WTC11 (cell line): ENCODE measurements at regions not wholly inside any gene's neighbourhood (a gene's known extent, or its start where the extent isn't known, plus 50 kb on each side); places are given as distances from the start of the nearest gene placed in this dataset.

Experiments used
- ATAC-seq: fragments of 200-7000 bp; cut with Tn5 transposase; 2 replicates; pipeline ENCODE4 v1.10.0; 2021; ENCODE audit warnings: mild to moderate bottlenecking, moderate library complexity
- CTCF ChIA-PET: fragments of 300-600 bp; sonication (Branson Sonifier 250); formaldehyde crosslinking; loops from one replicate; lab custom pipeline; 2021; ENCODE audit warnings: antibody characterized with exemption; lab: Charles Lee
- POLR2A ChIA-PET: fragments of 350-600 bp; sonication (Branson Sonifier 250); formaldehyde crosslinking; loops from one replicate; lab custom pipeline; 2021; ENCODE audit warnings: antibody characterized with exemption; lab: Charles Lee
- DNase-seq: peaks from one replicate; pipeline ENCODE4 v3.0.0; 2021; ENCODE audit warnings: low spot score
- H3K27ac Mint-ChIP-seq: 2 replicates; pipeline ENCODE4 v1.8.0; 2021; ENCODE audit warnings: mixed read lengths
- H3K27me3 Mint-ChIP-seq: 2 replicates; pipeline ENCODE4 v1.8.0; 2021; ENCODE audit warnings: low read depth, mild to moderate bottlenecking, moderate library complexity, mixed read lengths
- H3K36me3 Mint-ChIP-seq: 2 replicates; pipeline ENCODE4 v1.8.0; 2021; ENCODE audit warnings: mixed read lengths
- H3K4me1 Mint-ChIP-seq: 2 replicates; pipeline ENCODE4 v1.8.0; 2022; ENCODE audit warnings: mixed read lengths
- H3K4me3 Mint-ChIP-seq: 2 replicates; pipeline ENCODE4 v1.8.0; 2021; ENCODE audit warnings: mild to moderate bottlenecking, moderate library complexity, mixed read lengths
- H3K9me3 Mint-ChIP-seq: 2 replicates; pipeline ENCODE4 v1.8.0; 2021; ENCODE audit warnings: mixed read lengths
- CREM ChIP-seq: sonication (generic); formaldehyde crosslinking; IDR thresholded peaks from 2 replicates; pipeline ENCODE4 v1.8.1; 2022; ENCODE audit warnings: mild to moderate bottlenecking, missing genetic modification reagents, moderate library complexity
- ETV6 ChIP-seq: sonication (generic); formaldehyde crosslinking; IDR thresholded peaks from 2 replicates; pipeline ENCODE4 v1.8.1; 2022; ENCODE audit warnings: mild to moderate bottlenecking, missing genetic modification reagents
- GTF2I ChIP-seq: fragments of 250-450 bp; sonication (Bioruptor Pico); conservative IDR thresholded peaks from 2 replicates; pipeline ENCODE4 v1.4.0; 2021; ENCODE audit warnings: mild to moderate bottlenecking
- IRF2 ChIP-seq: sonication (generic); formaldehyde crosslinking; IDR thresholded peaks from 2 replicates; pipeline ENCODE4 v1.8.0; 2022; ENCODE audit warnings: low read depth, missing genetic modification reagents, borderline replicate concordance
- JAZF1 ChIP-seq: fragments of 250-450 bp; sonication (Bioruptor Pico); IDR thresholded peaks from 2 replicates; pipeline ENCODE4 v1.9.0; 2021; ENCODE audit warnings: moderate library complexity, mild to moderate bottlenecking, inconsistent platforms
- MYBL2 ChIP-seq: sonication (generic); formaldehyde crosslinking; IDR thresholded peaks from 2 replicates; pipeline ENCODE4 v1.8.1; 2023; ENCODE audit warnings: mild to moderate bottlenecking, moderate library complexity, missing genetic modification reagents
- RELA ChIP-seq: sonication (generic); formaldehyde crosslinking; IDR thresholded peaks from 2 replicates; pipeline ENCODE4 v1.8.1; 2022; ENCODE audit warnings: missing genetic modification reagents, mild to moderate bottlenecking, borderline replicate concordance
- SMAD3 ChIP-seq: sonication (generic); formaldehyde crosslinking; IDR thresholded peaks from 2 replicates; pipeline ENCODE4 v1.8.0; 2022; ENCODE audit warnings: missing genetic modification reagents, mild to moderate bottlenecking, borderline replicate concordance
- TEAD1 ChIP-seq: sonication (generic); formaldehyde crosslinking; IDR thresholded peaks from 2 replicates; pipeline ENCODE4 v1.8.0; 2022; ENCODE audit warnings: mild to moderate bottlenecking, missing genetic modification reagents
- ZBTB21 ChIP-seq: sonication (generic); formaldehyde crosslinking; IDR thresholded peaks from 2 replicates; pipeline ENCODE4 v1.8.1; 2023; ENCODE audit warnings: mild to moderate bottlenecking, missing genetic modification reagents, borderline replicate concordance
- ZNF138 ChIP-seq: sonication (generic); formaldehyde crosslinking; conservative IDR thresholded peaks from 2 replicates; pipeline ENCODE4 v1.8.1; 2022; ENCODE audit warnings: mild to moderate bottlenecking, moderate library complexity, missing genetic modification reagents
- ZNF396 ChIP-seq: fragments of 250-450 bp; sonication (Bioruptor Pico); IDR thresholded peaks from 2 replicates; pipeline ENCODE4 v1.8.0; 2021; ENCODE audit warnings: mild to moderate bottlenecking, moderate library complexity, borderline replicate concordance
- ZNF671 ChIP-seq: fragments of 250-450 bp; sonication (Bioruptor Pico); IDR thresholded peaks from 2 replicates; pipeline ENCODE4 v1.8.0; 2021; ENCODE audit warnings: mild to moderate bottlenecking
- TF ChIP-seq, protein P1 (sequence below): fragments of 250-450 bp; sonication (Bioruptor Pico); IDR thresholded peaks from 2 replicates; pipeline ENCODE4 v1.9.0; 2021; ENCODE audit warnings: mild to moderate bottlenecking
- TF ChIP-seq, protein P2 (sequence below): sonication (generic); formaldehyde crosslinking; IDR thresholded peaks from 2 replicates; pipeline ENCODE4 v1.8.1; 2023; ENCODE audit warnings: mild to moderate bottlenecking, missing genetic modification reagents, moderate library complexity
- TF ChIP-seq, protein P3 (sequence below): sonication (generic); formaldehyde crosslinking; IDR thresholded peaks from 2 replicates; pipeline ENCODE4 v1.8.0; 2022; ENCODE audit warnings: mild to moderate bottlenecking, missing genetic modification reagents
- TF ChIP-seq, protein P4 (sequence below): sonication (generic); formaldehyde crosslinking; IDR thresholded peaks from 2 replicates; pipeline ENCODE4 v1.8.1; 2023; ENCODE audit warnings: mild to moderate bottlenecking, missing genetic modification reagents
- TF ChIP-seq, protein P5 (sequence below): sonication (generic); formaldehyde crosslinking; IDR thresholded peaks from 2 replicates; pipeline ENCODE4 v1.8.0; 2022; ENCODE audit warnings: mild to moderate bottlenecking, missing genetic modification reagents
- TF ChIP-seq, protein P6 (sequence below): sonication (generic); formaldehyde crosslinking; IDR thresholded peaks from 2 replicates; pipeline ENCODE4 v1.8.1; 2023; ENCODE audit warnings: mild to moderate bottlenecking, missing genetic modification reagents, moderate library complexity
- TF ChIP-seq, protein P7 (sequence below): sonication (generic); formaldehyde crosslinking; IDR thresholded peaks from 2 replicates; pipeline ENCODE4 v1.8.1; 2023; ENCODE audit warnings: mild to moderate bottlenecking, moderate library complexity, missing genetic modification reagents

DNA sequence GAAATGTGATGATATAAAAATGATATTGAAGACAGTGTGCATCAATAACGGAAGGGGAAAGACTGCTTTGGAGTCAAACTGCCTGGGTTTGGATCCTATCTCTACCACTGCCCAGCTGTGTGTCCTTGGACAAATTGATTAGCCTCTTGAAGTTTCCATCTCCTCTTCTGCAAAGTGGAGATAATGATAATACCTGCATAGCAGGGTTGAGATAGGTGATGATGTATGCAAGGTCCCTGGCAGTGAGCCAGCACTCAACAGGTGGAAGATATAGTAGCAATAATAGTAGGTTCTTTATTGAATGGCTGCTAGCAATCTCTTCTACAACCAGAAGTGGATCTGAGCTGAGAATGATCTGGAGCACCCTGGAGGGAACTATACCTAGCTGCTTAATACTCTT lies 166.7 kb downstream of the MIS18A start:
- Mint-ChIP-seq H3K27me3 (no peaks in the 10 kb centered on the region; the same call in 1 of the 2 replicates), H3K4me1 (no peaks in the 10 kb centered on the region), H3K36me3 (no peaks in the 10 kb centered on the region), H3K27ac (no peak overlapping the region), H3K9me3 (peaks cover under 1% of the 10 kb centered on the region; the same call in 1 of the 2 replicates), H3K4me3 (no peak overlapping the region)
- ATAC-seq: no peak
- TF ChIP-seq, protein P1, sequence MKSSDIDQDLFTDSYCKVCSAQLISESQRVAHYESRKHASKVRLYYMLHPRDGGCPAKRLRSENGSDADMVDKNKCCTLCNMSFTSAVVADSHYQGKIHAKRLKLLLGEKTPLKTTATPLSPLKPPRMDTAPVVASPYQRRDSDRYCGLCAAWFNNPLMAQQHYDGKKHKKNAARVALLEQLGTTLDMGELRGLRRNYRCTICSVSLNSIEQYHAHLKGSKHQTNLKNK (CRISPR knock-in tag): no peak
- TF ChIP-seq, protein P2, sequence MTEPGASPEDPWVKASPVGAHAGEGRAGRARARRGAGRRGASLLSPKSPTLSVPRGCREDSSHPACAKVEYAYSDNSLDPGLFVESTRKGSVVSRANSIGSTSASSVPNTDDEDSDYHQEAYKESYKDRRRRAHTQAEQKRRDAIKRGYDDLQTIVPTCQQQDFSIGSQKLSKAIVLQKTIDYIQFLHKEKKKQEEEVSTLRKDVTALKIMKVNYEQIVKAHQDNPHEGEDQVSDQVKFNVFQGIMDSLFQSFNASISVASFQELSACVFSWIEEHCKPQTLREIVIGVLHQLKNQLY: no peak
- TF ChIP-seq, protein P3, sequence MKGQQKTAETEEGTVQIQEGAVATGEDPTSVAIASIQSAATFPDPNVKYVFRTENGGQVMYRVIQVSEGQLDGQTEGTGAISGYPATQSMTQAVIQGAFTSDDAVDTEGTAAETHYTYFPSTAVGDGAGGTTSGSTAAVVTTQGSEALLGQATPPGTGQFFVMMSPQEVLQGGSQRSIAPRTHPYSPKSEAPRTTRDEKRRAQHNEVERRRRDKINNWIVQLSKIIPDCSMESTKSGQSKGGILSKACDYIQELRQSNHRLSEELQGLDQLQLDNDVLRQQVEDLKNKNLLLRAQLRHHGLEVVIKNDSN (CRISPR knock-in tag): no peak
- TF ChIP-seq, protein P4, sequence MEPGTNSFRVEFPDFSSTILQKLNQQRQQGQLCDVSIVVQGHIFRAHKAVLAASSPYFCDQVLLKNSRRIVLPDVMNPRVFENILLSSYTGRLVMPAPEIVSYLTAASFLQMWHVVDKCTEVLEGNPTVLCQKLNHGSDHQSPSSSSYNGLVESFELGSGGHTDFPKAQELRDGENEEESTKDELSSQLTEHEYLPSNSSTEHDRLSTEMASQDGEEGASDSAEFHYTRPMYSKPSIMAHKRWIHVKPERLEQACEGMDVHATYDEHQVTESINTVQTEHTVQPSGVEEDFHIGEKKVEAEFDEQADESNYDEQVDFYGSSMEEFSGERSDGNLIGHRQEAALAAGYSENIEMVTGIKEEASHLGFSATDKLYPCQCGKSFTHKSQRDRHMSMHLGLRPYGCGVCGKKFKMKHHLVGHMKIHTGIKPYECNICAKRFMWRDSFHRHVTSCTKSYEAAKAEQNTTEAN (CRISPR knock-in tag): no peak
- TF ChIP-seq, protein P5, sequence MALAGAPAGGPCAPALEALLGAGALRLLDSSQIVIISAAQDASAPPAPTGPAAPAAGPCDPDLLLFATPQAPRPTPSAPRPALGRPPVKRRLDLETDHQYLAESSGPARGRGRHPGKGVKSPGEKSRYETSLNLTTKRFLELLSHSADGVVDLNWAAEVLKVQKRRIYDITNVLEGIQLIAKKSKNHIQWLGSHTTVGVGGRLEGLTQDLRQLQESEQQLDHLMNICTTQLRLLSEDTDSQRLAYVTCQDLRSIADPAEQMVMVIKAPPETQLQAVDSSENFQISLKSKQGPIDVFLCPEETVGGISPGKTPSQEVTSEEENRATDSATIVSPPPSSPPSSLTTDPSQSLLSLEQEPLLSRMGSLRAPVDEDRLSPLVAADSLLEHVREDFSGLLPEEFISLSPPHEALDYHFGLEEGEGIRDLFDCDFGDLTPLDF (CRISPR knock-in tag): no peak
- TF ChIP-seq ETV6 (CRISPR knock-in tag) (no peak), SMAD3 (CRISPR knock-in tag) (no peak), ZNF671 (CRISPR knock-in tag) (no peak), TEAD1 (no peak), RELA (CRISPR knock-in tag) (no peak), CREM (CRISPR knock-in tag) (no peak), IRF2 (no peak), ZBTB21 (CRISPR knock-in tag) (no peak)
- TF ChIP-seq, protein P6, sequence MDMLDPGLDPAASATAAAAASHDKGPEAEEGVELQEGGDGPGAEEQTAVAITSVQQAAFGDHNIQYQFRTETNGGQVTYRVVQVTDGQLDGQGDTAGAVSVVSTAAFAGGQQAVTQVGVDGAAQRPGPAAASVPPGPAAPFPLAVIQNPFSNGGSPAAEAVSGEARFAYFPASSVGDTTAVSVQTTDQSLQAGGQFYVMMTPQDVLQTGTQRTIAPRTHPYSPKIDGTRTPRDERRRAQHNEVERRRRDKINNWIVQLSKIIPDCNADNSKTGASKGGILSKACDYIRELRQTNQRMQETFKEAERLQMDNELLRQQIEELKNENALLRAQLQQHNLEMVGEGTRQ (CRISPR knock-in tag): no peak
- TF ChIP-seq, protein P7, sequence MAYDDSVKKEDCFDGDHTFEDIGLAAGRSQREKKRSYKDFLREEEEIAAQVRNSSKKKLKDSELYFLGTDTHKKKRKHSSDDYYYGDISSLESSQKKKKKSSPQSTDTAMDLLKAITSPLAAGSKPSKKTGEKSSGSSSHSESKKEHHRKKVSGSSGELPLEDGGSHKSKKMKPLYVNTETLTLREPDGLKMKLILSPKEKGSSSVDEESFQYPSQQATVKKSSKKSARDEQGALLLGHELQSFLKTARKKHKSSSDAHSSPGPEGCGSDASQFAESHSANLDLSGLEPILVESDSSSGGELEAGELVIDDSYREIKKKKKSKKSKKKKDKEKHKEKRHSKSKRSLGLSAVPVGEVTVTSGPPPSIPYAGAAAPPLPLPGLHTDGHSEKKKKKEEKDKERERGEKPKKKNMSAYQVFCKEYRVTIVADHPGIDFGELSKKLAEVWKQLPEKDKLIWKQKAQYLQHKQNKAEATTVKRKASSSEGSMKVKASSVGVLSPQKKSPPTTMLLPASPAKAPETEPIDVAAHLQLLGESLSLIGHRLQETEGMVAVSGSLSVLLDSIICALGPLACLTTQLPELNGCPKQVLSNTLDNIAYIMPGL (CRISPR knock-in tag): no peak
- POLR2A ChIA-PET: no interaction called here
- no peak for DNase-seq
- CTCF ChIA-PET: interaction anchor here (0.7 to 0.9 kb wide), 4 partner anchors 16 to 326 kb away, joined by 3 to 4 read pairs (median 4); no protein-coding TSS in a partner anchor

DNA sequence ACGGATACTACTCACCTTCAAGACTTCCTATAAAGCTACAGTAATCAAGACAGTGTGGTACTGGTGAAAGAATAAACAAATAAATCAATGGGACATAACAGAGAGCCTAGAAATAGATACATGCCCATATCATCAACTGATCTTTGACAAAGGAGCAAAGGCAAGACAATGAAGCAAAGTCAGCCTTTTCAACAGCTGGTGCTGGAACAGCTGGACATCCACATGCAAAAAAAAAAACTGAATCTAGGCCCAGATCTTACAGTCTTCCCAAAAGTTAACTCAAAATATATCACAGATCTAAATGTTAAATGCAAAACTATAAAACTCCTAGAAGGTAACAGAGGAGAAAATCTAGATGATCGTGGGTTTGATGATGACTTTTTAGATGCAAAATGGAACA lies 170.3 kb downstream of the MIS18A start:
- POLR2A ChIA-PET: interaction anchor here (0.9 kb wide), 1 partner anchor 22 kb away, joined by 3 read pairs; no protein-coding TSS in a partner anchor

More for the DNA sequence above, 170.3 kb downstream of the MIS18A start:
- no peaks in the 10 kb centered on the region for H3K27me3 Mint-ChIP-seq
- H3K27ac Mint-ChIP-seq: no peak overlapping the region
- ATAC-seq (no peak), DNase-seq (no peak)
- H3K9me3 Mint-ChIP-seq: peaks cover 22% of the 10 kb centered on the region
- TF ChIP-seq GTF2I (no peak), ZNF138 (no peak), CREM (CRISPR knock-in tag) (no peak), JAZF1 (CRISPR knock-in tag) (no peak), MYBL2 (CRISPR knock-in tag) (no peak), ZNF396 (CRISPR knock-in tag) (no peak)
- H3K4me3 Mint-ChIP-seq: no peak overlapping the region
- H3K36me3 Mint-ChIP-seq: no peaks in the 10 kb centered on the region
- H3K4me1 Mint-ChIP-seq: no peaks in the 10 kb centered on the region
- CTCF ChIA-PET: interaction anchor here (0.6 to 0.9 kb wide), 2 partner anchors 12 to 119 kb away, joined by 3 to 4 read pairs; no protein-coding TSS in a partner anchor
